D721Med (cell line): ENCODE measurements at regions not wholly inside any gene's neighbourhood (a gene's known extent, or its start where the extent isn't known, plus 50 kb on each side); places are given as distances from the start of the nearest gene placed in this dataset.

Experiments
- DNase-seq: peaks from one replicate; pipeline ENCODE4 v3.0.0; 2011; ENCODE audit warnings: low spot score; ENCODE audit not compliant: insufficient read length
- FAIRE-seq: peaks from 2 replicates; lab custom pipeline; 2011; peaks lifted over from hg19 to GRCh38; lab: Jason Lieb, UNC
- TF ChIP-seq, protein P1 (sequence below): IDR thresholded peaks from 2 replicates; pipeline ENCODE4 v1.5.1; 2012; ENCODE audit warnings: mild to moderate bottlenecking, control low read depth; ENCODE audit not compliant: insufficient read depth; ENCODE audit errors: missing control alignments

DNA sequence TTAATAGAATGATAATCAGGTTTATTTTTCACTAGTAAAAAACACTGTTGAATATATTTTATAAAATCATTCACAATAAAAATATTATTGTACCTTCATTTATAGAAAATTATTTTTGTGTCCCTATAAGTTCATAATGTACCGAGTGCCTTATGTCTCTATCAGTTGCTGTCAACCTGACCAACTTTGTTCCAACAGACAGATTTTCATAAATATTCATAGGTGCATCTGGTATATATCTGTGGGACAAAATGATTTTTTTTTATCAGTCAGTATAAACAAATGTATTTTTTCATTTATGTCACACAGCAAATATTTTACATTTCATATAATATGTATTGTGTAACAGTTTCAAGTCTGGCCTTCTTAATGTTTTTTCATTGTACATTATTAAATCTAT lies 195.9 kb downstream of the HGF start:
- TF ChIP-seq, protein P1, sequence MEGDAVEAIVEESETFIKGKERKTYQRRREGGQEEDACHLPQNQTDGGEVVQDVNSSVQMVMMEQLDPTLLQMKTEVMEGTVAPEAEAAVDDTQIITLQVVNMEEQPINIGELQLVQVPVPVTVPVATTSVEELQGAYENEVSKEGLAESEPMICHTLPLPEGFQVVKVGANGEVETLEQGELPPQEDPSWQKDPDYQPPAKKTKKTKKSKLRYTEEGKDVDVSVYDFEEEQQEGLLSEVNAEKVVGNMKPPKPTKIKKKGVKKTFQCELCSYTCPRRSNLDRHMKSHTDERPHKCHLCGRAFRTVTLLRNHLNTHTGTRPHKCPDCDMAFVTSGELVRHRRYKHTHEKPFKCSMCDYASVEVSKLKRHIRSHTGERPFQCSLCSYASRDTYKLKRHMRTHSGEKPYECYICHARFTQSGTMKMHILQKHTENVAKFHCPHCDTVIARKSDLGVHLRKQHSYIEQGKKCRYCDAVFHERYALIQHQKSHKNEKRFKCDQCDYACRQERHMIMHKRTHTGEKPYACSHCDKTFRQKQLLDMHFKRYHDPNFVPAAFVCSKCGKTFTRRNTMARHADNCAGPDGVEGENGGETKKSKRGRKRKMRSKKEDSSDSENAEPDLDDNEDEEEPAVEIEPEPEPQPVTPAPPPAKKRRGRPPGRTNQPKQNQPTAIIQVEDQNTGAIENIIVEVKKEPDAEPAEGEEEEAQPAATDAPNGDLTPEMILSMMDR = no peak
- no peak for FAIRE-seq
- DNase-seq = no peak

DNA sequence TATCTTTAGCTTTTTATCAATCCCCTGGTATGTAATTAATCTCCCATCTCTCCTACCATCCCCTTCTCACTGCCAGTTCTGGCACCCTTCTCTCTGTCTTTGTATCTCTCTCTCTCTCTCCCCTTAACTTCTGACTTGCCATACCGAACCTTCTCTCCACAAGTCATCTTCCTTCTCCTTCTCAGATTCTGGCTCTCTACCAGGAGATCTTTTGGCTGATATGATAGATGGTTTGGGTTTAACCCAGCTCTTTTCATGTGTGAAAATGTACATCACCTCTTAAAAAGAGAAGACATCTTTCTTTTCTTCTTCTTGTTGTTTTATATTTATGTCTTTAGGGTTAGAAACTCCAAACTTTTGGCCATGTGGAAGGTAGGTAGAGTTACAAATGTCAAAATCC lies 196.7 kb downstream of the HGF start:
- TF ChIP-seq, protein P1 = no peak
- no peak for FAIRE-seq
- no peak for DNase-seq

DNA sequence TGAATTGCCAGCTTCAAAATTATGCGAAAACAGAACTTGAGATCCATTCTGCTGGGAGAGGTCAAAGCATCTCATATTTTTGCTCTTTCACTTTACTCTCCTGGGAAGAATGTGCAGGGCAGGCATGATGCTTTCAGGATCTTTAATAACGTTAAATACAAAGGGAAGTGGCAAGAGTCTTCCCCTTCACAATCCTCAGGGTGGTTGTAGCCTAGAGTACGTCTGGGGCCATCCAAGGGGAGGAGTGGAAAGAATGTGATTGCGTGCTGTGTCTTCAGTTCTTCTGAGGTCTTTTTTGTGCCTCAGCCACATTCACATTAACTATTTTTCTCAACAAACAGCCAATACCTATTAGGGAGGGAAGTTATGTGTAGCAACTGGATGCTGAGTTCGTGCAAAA lies 207.3 kb downstream of the HGF start:
- TF ChIP-seq, protein P1 = no peak
- FAIRE-seq = no peak
- no peak for DNase-seq

DNA sequence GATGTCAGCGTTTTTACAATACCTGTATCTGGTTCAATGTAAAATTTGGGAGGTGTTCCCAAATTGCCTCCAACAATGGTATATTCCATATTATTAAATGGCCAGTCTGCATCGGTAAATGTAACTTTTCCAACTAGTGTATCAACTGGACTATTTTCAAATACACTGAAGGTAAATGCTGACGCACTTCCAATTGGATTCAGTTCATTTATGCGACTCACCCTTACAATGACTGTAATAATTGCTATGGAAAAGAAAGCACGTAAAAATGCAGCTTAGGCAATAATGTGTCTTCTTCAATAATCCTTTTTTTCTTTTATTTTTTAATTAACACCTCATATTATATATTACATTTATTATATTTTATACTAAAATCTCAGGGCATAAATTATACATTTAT lies 209.1 kb downstream of the HGF start:
- DNase-seq (no peak), FAIRE-seq (peak; percentile 55)
- TF ChIP-seq, protein P1 = no peak

DNA sequence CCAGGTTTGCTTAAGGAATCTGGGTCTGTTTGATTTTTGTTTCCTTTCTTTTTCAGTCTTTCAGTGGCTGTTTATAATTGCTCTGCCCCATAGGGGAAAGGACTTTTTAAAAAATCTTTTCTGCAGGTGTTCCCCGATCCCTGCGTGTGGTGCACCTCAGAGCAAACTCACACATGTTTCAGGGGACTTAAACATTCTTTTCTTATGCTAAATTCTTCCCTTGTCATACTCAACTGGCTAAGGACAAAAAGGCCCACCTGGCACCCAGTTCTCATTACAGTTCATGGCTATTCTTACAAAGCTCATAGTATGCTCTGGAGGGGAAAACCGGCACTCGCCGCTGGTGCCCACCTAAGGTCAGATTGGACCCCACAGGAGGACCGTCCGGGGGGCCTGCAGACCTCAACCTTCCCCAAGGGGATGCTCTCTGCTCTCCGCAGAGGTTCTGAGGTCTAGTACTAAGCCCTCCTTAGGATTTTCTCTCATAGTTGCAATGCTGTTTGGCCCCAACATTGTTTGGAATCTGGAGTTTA lies 220.3 kb downstream of the HGF start:
- no peak for FAIRE-seq
- no peak for DNase-seq
- TF ChIP-seq, protein P1 = no peak

DNA sequence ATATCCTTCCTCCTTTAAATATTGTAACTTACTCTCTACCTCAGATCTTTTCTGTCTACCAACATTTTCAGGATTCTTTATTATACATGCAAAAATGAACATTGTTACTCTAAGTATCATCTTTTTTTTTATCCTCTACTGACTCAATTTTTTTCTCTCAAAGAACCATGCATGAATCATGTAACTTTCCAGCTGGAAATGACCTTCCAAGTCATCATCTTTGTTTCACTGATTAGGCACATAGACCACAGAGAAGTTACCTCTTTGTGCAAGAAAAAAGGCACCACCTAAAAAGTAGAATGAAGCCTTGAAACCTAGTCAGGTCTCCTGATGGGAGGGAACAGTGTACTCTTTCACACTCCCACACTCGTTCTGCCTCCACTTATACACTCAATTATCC lies 234.9 kb downstream of the HGF start:
- DNase-seq (no peak), FAIRE-seq (no peak)
- TF ChIP-seq, protein P1 = no peak

DNA sequence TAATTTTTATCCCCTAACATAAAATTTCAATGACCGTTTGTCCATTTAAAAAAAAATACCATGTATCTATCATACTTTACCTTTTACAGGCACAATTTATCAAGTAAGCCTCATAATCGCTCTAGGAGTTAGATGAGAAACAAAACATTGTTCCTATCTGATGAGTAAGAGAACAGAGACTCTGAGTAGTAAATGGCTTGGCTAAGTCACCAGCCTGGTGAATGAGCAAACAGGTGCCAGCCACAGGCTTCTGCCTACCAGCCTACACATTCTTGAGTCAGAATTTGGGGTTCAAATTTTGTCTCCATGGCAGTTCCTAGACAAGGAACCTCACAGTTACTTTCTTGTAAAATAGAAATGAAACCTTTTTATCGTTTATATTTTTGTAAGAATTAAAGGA lies 235.4 kb downstream of the HGF start:
- TF ChIP-seq, protein P1 = no peak
- no peak for FAIRE-seq
- DNase-seq = no peak
